IPS-NIHi7 (cell line): ENCODE measurements at regions not wholly inside any gene's neighbourhood (a gene's known extent, or its start where the extent isn't known, plus 50 kb on each side); places are given as distances from the start of the nearest gene placed in this dataset.
"Not testable (repeated sequence)": the region's sequence is repeated elsewhere in the genome, so short reads cannot be mapped to it uniquely, and the experiment has no call there.

ENCODE experiments used
- DNase-seq: peaks from one replicate; pipeline ENCODE4 v3.0.0; 2012; ENCODE audit warnings: mixed read lengths; ENCODE audit errors: extremely low spot score

DNA sequence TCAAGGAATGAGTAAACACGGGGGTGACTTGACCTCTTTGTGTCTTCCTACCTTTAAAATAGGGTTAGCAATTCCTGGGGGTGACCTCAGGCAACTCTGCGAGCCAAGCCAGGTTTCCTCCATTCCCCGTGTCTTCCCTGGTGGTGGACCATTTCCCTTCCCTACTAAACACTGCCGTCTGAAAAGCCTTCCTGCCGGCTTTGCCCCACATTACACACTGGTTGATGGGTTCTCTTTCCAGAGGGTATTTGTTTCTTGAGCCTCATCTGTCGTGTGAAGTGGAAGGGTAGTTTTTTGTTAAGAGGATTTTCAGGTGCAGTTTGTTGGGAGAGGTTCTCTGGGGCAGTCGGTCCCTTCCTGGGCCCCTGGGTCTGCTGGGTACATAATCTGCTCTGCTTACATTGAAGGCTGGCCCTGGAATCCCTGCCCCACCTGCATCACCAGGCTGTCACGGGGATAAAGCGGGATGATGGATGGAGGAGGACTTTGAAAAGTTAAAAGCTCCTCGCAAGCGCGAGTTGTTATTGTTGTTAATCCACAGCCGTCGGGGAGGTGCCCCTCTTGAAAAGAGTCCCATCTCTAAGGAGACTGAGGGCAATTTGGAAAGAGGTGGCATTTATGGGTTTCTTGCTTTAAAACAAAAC lies 175.4 kb upstream of the SPRED2 start:
- no peak for DNase-seq

DNA sequence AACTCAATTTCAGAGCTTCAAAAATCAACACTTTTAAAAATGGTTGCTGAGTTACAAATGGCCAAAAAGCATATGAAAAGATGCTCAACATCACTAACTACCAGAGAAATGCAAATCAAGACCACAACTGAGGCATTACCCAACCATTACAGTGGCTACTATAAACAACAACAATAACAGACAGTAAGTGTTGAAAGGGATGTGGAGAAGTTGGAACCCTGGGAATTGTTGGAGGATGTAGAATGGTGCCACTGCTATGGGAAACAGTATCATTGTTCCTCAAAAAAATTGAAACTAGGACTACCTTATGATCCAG lies 173.3 kb upstream of the SPRED2 start:
- no peak for DNase-seq

DNA sequence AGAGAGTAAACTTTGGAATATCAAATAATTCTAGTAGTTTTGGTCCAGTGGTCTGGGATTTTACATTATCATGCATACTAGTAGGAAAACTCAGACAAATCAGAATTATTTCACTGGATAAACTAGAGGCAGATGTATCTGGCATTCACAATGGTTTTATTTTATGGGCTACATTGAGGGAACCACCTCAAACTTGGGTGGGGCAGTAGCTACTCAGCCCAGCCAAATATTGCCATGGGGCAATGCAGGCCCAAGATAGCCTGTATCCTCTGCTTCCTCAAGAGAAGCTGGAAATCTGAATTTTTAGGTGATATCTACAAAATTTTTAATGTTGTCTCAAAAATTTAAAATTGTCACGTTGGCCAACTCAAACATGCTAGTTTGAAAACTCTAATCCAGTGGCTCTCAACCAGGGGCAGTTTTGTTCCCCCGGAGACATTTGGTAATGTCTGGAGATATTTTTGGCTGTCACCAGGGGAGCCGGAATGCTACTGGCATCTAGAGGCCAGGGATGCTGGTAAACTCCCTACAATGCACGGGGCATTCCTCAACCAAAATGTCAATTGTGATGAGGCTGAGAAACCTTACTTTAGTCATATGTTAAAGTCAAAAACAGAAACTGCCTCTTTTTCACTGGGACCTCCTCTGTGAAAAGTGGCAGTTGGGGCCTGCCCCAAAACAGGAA lies 172.8 kb upstream of the SPRED2 start:
- DNase-seq = no peak

DNA sequence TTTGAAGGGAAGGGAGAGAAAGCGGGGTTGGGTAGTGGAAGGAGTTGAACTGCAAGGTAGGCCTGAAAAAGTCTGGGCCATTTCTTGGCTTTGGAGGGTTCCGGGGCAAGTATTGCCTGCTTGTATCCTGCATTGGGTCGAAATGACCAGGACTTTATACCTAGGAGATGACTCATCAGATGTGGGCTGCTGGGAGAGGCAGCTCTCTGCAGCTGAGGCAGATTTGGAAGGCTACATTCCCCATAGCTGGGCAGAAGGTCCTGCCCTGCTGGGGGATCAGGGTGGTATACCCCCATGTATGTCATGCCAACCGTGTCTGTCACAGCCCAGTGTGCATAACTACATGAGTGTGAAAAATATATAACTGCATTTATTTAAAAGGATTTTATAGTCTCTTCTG lies 171.8 kb upstream of the SPRED2 start:
- DNase-seq = no peak

DNA sequence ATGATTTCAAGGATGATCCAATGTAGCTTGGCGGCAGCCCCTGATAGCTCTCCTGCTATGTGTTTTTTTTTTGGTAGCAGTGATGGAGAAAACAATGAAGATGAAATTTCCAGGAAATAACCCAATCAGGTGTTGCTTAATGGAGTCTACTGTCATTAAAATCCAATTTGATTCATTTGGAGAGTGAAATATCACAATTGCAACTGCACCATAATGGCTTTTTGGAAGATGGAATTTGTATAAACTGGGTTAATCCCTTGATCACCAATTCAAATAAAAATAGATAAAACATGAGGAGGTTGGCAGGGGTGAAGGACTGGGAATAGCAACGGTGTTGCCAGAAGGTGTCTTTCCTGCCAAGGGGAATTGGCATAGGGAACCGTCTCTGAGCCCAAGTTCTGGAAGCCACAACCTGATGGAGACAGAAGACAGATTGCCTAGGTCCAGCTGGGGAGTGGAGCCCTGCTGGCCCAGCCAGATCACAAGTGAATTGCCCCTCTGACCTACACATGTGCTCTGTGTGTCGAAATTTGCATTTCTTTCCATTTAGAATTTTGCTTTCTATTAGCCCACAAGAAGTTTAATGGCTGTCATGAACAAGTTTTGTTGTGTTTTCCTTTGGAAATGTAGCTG lies 170.3 kb upstream of the SPRED2 start:
- no peak for DNase-seq

DNA sequence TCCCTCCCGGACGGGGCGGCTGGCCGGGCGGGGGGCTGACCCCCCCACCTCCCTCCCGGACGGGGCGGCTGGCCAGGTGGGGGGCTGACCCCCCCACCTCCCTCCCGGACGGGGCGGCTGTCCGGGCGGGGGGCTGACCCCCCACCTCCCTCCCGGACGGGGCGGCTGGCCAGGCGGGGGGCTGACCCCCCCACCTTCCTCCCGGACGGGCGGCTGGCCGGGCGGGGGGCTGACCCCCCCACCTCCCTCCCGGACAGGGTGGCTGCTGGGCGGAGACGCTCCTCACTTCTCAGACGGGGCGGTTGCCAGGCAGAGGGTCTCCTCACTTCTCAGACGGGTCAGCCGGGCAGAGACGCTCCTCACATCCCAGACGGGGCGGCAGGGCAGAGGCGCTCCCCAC lies 168.5 kb upstream of the SPRED2 start:
- DNase-seq = not testable (repeated sequence)

DNA sequence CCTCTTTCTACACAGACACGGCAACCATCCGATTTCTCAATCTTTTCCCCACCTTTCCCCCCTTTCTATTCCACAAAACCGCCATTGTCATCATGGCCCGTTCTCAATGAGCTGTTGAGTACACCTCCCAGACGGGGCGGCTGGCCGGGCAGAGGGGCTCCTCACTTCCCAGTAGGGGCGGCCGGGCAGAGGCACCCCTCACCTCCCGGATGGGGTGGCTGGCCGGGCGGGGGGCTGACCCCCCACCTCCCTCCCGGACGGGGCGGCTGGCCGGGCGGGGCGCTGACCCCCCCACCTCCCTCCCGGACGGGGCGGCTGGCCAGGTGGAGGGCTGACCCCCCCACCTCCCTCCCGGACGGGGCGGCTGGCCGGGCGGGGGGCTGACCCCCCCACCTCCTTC lies 168.0 kb upstream of the SPRED2 start:
- not testable (repeated sequence) for DNase-seq

DNA sequence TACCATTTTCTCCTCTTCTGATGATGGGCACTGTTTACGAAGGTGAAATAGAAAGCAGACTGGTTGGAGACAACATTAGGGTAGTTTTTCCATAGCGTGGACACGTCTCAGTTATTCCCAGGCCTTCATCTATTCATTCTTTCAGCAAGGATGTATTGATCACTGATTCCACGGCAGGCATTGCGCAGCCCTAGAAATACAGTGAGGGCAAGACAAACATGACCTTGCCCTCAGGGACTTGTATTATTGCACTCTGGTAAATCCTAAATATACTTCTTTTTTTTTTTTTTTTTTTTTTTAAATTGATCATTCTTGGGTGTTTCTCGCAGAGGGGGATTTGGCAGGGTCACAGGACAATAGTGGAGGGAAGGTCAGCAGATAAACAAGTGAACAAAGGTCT lies 167.3 kb upstream of the SPRED2 start:
- no peak for DNase-seq

DNA sequence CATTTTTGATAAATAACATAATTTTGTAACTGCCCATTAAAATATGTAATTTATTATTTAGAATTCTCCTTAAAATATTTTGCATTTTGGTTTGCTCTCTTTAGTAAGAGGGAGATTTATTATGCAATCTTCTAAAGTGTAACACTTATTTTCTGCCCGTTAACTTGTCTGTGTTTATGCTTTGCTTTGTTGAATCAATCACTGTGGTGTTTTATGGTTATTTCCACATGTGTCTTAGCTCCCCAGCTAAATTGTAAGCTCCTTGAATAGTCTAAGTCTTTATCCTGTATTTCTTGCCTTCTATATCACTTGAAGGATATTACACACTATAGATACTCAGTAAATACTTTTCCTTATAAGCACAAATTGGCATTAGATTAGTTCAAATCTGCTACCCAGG lies 166.6 kb upstream of the SPRED2 start:
- DNase-seq = no peak

DNA sequence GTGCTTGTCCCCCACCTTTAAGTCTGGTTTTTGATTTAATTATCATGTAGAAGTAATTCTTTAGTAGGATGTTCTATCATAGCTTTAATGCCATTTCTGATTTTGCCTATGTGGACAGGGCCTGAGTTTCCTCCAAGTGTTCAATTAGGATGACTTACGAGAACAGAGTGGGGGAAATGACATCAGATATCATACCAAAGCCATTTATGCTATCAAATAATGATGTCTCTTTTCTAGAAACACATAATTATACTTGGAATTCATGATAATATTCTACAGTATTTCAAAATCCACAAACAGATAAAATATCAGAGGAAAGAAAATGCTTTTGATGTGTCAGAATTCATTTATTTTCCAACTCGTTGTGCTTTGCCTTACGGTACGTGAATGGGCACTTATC lies 165.9 kb upstream of the SPRED2 start:
- no peak for DNase-seq

DNA sequence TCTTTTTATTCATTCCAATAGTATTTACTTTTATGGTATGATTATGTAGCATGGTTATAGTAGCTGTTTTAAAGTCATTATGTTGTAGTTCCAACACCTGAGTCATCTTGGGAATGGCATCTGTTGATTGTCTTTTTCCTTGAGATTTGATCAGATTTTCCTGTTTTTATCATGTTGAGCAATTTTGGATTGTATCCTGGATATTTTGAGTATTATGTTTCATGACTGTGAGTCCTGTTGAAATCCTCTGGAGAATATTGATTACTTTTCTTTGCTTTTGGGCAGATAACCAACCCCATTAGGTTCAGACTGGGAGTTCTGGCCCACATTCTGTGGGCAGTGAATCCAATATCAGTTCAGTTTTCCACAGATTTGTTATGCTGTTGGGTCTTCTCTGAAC lies 163.2 kb upstream of the SPRED2 start:
- DNase-seq = no peak

DNA sequence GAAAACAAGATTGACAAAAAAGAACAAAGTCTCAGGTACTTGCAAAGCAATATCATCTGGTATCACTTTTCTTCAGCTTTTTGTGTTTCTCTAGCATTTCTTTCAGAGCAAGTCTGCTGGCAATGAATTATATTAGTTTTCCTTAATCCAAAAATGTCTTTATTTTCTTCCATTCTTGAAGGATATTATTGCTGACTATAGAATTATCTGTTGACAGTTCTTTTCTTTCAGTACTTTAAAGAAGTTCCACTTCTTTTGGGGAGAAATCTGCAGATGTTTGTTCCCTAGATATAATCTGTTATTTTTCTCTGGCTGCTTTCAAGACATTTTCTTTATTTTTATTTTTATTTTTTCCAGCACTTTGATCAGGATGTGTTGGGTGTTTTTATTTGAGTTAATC lies 161.8 kb upstream of the SPRED2 start:
- no peak for DNase-seq

DNA sequence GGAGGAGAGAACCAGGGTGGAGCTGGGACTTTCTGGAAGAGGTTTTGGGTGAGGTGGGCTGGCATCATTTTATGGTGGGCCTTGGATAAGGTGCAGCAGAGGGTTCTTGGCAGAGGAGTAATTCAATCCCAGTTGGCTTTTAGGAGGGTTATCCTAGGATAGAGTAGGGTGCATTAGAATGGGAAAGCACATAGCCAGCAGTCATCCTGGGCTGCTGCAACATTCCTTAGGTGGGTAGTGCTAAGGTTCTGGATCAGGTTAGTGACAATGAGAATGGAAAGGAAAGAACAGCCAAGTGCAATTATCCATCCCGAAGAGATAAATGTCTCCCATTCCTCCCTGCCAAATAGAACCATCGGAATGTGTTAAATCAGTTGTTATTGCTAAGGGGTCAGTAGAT lies 157.3 kb upstream of the SPRED2 start:
- no peak for DNase-seq

DNA sequence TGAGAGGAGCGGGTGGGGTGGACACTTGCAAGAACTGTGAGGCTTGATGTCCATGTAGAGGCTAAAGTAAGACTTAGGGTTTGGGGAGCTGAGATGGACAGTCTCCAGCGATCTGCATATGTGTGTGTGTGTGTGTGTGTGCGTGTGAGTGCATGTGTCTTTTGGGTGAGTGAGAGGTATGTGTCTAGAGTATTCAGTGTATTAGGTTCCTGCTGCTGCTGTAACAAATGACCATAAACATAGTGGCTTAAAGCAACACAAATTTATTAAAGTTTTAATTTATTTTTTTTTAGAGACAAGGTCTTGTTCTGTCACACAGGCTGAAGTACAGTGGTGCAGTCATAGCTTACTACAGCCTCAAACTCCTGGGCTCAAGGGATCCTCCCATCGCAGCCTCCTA lies 155.4 kb upstream of the SPRED2 start:
- no peak for DNase-seq

DNA sequence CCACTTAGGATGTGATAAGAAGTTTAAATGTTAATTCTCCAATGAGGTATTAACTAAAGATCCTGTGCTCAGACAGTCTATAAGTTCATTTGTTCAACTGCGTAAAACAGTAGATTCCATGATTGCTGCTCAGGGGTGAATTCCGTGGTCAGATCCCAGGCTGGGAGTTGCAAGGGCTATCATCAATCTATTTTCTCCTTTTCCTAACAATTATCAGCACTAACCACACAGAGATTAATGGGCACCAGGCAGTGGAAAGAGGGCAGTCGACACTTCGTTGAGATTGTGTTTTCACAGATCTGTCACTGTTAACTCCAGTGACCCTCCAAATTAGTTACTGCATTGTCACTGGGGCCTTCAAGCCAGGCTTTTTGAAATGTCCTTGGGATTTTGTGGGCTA lies 154.1 kb upstream of the SPRED2 start:
- no peak for DNase-seq

DNA sequence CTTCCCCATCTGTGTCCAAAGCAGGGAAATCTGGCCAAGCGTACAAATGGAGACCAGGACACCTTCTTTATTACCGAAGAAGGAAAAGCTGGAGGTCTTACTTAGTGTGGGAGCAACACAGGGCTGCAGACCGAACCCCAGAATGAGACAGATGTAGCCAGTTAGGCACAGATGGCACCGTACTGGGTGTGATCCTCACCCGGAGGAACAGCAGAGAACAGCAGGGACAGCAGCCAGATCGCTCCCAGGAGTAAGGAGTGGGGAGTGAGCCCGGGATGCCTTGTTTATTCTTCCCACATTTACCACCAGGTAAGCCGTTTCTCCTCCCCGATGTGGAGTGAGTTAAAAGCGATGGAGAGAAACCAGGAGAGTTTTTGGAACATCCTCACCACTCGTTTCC lies 150.7 kb upstream of the SPRED2 start:
- no peak for DNase-seq

DNA sequence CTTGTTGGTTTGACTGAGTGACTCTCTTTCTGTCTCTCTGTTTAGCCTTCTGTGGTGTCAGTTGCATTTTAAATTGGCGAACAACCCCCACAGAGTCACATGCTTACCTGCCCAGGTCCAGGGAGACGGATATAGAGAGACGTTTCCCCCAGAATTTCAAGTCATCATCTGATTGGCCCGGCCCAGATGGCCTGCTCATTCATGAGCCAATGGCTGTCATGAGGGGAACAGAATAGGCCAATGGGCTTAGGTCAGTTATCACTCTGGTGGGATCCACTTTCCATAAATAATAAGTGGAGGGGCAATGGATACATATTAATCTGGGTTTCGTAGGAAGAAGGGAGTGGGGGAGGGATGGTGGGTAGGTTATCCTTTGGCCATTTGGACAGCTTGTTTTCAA lies 150.0 kb upstream of the SPRED2 start:
- no peak for DNase-seq

DNA sequence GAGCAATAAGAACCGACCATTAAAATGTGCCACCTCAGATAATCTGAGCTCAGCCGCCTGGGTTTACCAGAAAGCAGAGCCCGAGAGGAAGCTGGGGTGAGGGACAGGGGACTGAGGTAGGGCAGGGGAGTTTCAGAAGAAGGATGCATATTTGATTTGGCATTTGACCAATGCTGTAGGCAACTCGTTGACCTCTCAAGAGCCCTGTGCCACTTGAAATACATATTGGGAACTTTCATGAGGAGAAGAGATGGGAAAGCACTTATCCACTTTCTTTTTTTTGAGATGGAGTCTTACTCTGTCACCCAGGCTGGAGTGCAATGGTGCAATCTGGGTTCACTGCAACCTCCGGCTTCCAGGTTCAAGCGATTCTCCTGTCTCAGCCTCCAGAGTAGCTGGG lies 148.4 kb upstream of the SPRED2 start:
- no peak for DNase-seq

DNA sequence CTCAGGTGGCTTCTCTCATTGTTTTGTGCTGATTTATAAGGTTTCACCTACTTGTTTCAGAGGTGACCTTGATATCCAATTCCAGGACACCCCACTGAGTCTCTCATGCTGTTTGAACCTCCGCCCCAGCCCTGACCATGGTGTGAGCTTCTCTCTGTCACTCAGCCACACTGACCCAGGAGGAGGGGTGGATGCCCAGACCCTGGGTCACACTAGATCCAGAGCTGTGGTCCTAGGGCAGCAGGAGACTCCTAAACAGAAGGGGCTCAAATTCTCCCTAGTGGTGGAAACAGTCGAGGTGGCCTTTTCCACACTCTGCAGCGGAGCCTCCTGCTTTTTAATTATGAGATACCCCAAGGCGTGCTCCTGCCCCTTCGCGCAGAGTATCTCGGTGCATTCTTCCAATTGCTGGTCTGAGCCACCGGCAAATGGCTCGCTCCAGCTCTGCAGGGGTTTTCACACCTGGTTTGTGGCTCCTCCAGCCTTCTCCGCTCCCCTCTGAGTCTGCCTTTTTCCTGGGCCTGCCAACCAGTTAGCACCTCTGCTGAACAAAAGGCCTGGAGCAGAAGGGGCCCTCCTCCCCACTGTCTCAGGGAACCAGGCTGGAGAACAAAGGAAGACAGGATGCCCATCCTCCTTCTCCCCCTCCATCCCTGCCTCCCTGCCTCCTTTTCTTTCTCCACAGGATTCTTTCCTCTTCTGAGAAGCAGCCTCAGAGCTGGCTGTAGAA lies 147.3 kb upstream of the SPRED2 start:
- peak; percentile 74 for DNase-seq

DNA sequence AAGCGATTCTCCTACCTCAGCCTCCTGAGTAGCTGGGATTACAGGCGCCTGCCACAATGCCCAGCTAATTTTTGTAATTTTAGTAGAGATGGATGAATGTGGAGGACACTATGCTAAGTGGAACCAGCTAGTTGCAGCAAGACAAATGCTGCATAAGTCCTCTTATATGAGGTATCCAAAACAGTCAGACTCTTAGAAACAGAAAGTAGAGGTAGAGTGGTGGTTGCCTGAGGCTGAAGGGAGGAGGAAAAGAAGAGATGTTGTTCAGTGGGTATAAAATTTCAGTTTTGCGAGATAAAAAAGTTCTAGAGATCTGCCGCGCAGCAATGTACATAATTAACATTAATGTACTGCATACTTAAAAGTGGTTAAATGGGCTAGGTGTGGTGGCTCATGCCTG lies 145.3 kb upstream of the SPRED2 start:
- no peak for DNase-seq

DNA sequence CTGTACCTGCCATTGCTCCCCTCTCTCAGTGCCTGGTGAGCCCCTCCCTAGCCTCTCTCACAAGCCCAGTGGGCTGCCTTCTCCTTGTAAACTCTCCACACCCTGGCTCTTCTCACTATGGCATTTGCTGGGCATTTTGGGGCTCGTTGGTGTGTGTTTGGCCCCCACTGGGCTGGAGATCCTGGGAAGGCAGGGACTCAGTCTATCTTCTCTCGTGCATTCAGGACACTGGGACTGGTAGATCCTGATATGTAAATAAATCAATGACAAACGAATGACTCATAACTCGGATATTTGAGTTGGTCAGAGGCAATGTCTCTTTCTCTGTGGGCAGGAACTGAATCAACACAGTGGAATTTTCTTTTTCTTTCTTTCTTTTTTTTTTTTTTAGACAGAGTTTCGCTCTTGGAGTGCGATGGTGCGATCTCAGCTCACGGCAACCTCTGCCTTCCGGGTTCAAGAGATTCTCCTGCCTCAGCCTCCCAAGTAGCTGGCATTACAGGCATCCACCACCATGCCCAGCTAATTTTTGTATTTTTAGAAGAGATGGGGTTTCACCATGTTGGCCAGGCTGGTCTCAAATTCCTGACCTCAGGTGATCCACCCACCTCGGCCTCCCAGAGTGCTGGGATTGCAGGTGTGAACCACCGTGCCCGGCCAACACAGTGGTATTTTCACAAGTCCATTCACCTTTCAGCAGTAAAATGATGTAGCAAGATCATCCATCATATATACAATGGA lies 144.6 kb upstream of the SPRED2 start:
- no peak for DNase-seq

DNA sequence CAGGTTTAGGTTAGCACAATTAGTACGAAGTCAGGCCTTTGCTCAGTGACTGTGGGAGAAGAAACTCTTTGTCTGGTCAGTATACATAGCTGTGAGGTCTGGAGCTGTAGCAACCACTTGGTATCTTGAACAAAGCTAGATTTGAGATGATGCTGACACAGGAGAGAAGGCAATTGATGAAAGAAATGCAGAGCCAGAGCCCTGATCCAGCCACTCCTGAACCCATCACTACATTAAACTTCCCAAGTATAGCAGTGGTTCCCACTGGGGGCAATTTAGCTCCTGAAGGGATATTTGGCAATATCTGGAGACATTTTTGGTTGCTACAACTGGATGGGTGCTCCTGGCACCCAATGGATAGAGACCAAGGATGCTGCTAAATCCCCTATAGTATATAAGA lies 143.9 kb upstream of the SPRED2 start:
- no peak for DNase-seq
